WERI-Rb-1 (cell line): ENCODE measurements at regions not wholly inside any gene's neighbourhood (a gene's known extent, or its start where the extent isn't known, plus 50 kb on each side); places are given as distances from the start of the nearest gene placed in this dataset.

Experiments
- DNase-seq: peaks from one replicate; pipeline ENCODE4 v3.0.0-alpha.2; 2020
- H3K27ac ChIP-seq: fragments of 250-450 bp; sonication (Bioruptor Pico); 2 replicates; pipeline ENCODE4 v1.5.1; 2020; ENCODE audit warnings: mild to moderate bottlenecking, moderate library complexity
- H3K27me3 ChIP-seq: fragments of 250-450 bp; sonication (Bioruptor Pico); 2 replicates; pipeline ENCODE4 v1.5.1; 2021; ENCODE audit warnings: mild to moderate bottlenecking, low read depth, moderate library complexity; ENCODE audit not compliant: insufficient read depth, severe bottlenecking
- H3K36me3 ChIP-seq: fragments of 250-450 bp; sonication (Bioruptor Pico); 2 replicates; pipeline ENCODE4 v1.5.1; 2020; ENCODE audit warnings: mild to moderate bottlenecking, moderate library complexity
- H3K4me3 ChIP-seq: 2 replicates; pipeline ENCODE4 v1.5.1; 2011; ENCODE audit warnings: low read depth, mild to moderate bottlenecking, control low read depth, low read length
- H3K9me3 ChIP-seq: fragments of 250-450 bp; sonication (Bioruptor Pico); 2 replicates; pipeline ENCODE4 v1.5.1; 2021; ENCODE audit warnings: mild to moderate bottlenecking, moderate library complexity; ENCODE audit not compliant: severe bottlenecking
- TF ChIP-seq, protein P1 (sequence below): IDR thresholded peaks from 2 replicates; pipeline ENCODE4 v1.5.1; 2011; ENCODE audit warnings: low read depth, mild to moderate bottlenecking, control low read depth, inconsistent platforms, low read length

DNA sequence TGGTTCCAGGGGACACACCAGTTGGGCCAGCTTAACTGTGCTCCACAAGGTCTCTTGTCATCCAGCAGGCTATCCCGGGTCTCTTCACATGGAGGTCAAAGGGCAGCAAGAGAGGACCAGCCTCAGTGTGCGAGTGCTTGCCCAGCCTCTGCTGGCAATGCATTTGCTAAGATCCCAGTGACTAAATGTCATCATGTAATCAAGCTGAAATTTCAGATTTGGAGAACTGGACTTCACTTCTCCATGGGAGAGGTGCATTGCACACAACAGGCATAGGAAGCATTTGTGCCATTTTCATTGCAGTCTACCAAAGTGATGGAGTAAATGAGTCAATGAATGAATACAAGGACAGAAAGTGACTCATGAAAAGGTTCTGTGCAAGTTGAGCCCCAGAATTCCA, 51.2 kb upstream of the KDM8 start:
- no peaks in the 10 kb centered on the region for H3K36me3 ChIP-seq
- H3K4me3 ChIP-seq, result no peak overlapping the region
- DNase-seq, result no peak
- TF ChIP-seq, protein P1, sequence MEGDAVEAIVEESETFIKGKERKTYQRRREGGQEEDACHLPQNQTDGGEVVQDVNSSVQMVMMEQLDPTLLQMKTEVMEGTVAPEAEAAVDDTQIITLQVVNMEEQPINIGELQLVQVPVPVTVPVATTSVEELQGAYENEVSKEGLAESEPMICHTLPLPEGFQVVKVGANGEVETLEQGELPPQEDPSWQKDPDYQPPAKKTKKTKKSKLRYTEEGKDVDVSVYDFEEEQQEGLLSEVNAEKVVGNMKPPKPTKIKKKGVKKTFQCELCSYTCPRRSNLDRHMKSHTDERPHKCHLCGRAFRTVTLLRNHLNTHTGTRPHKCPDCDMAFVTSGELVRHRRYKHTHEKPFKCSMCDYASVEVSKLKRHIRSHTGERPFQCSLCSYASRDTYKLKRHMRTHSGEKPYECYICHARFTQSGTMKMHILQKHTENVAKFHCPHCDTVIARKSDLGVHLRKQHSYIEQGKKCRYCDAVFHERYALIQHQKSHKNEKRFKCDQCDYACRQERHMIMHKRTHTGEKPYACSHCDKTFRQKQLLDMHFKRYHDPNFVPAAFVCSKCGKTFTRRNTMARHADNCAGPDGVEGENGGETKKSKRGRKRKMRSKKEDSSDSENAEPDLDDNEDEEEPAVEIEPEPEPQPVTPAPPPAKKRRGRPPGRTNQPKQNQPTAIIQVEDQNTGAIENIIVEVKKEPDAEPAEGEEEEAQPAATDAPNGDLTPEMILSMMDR, result no peak
- no peaks in the 10 kb centered on the region for H3K9me3 ChIP-seq
- no peak overlapping the region for H3K27ac ChIP-seq
- H3K27me3 ChIP-seq, result no peaks in the 10 kb centered on the region

DNA sequence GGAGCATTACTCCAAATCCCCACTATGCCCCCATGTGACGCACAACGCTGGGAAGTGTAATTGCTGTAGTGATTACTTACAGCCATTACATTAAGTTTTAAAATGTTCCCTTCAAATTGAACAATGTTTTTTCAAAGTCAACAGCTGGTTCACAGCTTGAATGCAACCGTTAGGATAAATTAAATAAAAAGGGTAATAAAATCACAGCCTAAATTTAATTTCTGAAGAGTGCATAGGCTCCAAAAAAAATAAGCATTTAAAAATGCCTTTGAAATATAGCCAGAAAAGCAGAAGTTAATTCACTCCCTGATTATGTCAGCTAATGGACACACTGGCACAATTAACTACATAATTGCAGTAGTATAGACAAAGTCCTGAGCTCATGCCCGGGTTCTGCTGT, 50.5 kb upstream of the KDM8 start:
- DNase-seq, result no peak
- H3K4me3 ChIP-seq, result no peak overlapping the region
- H3K36me3 ChIP-seq, result no peaks in the 10 kb centered on the region
- no peaks in the 10 kb centered on the region for H3K27me3 ChIP-seq
- H3K9me3 ChIP-seq, result no peaks in the 10 kb centered on the region
- TF ChIP-seq, protein P1, result no peak
- H3K27ac ChIP-seq, result no peak overlapping the region
